GM18511 (cell line): ENCODE measurements at regions not wholly inside any gene's neighbourhood (a gene's known extent, or its start where the extent isn't known, plus 50 kb on each side); places are given as distances from the start of the nearest gene placed in this dataset.
"Not testable (repeated sequence)": the region's sequence is repeated elsewhere in the genome, so short reads cannot be mapped to it uniquely, and the experiment has no call there.

ENCODE experiments used
- ATAC-seq: cut with Tn5 transposase; IDR thresholded peaks from one replicate; pipeline ENCODE4 v1.9.1; 2021; ENCODE audit warnings: mild to moderate bottlenecking, moderate library complexity; ENCODE audit not compliant: unreplicated experiment

GRCh38 chr12:131586761-131587160, 124.1 kb upstream of the SFSWAP start:
- no peak for ATAC-seq

- no peak for ATAC-seq
Observed at GRCh38 chr12:131587565-131587964, 123.3 kb upstream of the SFSWAP start.

DNA sequence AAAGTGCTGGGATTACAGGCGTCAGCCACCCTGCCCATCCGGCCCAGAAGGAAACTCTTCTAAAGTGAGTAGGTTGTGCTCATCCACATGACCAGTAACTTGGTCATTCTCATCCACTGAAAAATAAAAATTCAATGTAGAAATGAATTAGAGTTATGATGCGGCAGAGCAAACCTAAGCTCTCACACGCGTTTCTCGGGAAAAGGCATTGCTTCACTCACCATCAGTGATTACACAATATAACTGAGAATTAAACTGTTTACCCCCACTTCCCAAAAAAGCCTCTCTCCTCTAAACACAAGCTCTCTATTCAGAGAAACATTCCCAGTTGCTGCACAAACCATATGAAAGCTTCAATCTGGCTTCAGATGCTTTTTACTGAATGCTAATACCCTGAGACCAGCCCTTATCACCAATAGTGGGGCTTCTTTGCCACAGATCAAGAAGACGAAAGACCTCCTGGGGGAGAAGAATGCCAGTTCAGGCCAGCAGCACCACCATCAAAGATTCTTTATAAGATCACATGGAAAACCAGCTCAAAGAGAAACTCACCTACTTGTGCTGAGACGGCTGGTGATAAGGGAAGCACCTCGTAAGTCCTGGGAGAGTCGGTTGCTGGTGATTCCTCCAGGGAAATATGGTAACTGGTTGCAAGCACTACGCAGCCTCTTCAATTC, 121.5 kb upstream of the SFSWAP start:
- no peak for ATAC-seq

- ATAC-seq: no peak
Observed at GRCh38 chr12:131589966-131590365, 120.9 kb upstream of the SFSWAP start.

DNA sequence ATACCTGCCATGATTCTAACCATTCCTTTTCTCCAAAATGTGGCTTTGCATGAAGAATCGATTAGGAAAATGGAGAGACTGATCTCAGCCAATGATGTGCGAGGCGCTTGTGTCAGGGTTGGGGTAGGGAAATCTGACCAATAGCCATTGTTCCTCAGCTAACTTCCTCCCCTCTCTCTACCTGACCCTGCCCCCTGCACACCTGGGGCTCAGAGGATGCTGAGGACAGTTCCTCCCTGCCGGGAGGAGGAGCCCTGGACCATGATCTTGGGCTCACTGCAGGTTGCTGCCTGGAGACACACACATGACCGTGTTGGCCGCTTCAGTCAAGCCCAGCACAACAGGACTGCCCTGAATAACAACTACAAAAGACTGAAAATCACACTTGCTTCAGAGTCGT, 119.8 kb upstream of the SFSWAP start:
- no peak for ATAC-seq

- ATAC-seq: no peak
Observed at GRCh38 chr12:131591714-131592709, 118.9 kb upstream of the SFSWAP start.

DNA sequence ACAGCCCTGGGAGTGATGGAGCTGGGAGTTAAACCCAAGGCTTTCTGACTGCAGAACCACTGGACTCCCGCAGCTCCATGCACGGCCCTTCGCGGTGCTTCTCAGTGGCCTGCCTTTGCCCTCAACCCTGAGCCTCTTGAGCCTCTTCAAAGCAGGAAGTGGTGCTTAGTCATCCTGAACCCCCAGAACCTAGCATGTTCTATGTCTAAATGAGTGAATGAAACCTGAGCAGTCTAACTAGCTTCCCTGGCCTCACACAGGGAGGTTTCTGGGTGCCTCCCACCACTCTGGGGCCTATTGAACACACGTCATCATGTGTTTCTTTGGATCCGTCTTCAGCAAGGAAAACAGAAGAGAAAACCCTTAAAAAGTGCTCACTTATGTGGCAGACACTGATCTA, 117.9 kb upstream of the SFSWAP start:
- peak; percentile 99 for ATAC-seq

DNA sequence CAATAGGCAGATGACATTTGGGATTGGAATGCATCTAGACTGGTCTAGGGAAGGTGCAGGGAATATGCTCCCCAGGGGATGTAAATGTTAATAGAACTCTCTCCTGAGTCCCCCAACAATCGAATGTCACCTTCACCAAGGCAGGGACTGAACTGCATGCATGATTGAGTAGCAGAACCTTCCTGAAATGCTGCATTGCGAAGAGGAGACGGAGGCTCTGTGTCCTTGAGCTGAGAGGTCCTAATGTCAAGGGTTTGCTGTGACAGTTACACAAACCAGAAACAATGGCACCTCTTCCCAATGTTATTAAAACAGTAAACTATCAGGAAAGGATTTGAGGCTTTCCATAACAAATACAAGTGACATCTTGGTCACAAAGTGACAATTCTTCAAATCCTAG, 117.5 kb upstream of the SFSWAP start:
- no peak for ATAC-seq

DNA sequence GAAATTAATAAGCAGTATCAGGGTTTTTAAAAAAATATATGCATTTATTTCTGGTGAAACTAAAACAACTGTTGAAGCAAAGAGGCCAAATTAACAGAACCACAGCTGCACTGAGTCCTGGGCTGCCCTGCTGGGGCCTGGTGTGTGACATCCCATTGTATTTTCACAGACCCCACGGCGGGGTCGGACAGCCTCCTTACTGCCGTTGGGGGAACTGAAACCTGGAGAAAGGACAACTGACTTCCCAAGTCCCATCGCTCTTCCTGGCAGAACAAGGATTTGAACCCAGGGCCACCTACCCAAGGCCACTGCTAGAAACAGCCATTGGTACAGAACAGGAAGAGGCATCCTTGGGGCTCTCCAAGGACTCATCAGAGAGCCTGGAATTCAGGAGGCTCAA, 114.8 kb upstream of the SFSWAP start:
- no peak for ATAC-seq

DNA sequence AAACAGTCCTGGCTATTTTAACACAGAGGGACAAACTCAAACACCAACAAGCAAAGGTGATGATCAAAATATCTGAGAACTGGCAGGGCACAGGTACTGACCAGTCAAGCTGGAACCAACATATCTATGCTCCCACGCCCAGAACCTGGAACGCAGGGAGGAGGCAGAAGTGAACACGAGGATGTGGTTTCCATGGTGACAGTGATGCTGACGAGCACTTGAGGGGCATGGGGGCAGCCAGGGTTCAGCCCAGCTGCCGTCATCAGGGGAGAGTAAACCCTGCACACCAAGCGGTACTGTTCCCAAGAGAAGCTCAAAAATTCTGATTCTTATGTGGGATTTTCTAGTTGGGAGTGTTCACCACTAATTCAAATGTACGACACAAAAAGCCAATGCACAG, 113.6 kb upstream of the SFSWAP start:
- no peak for ATAC-seq

DNA sequence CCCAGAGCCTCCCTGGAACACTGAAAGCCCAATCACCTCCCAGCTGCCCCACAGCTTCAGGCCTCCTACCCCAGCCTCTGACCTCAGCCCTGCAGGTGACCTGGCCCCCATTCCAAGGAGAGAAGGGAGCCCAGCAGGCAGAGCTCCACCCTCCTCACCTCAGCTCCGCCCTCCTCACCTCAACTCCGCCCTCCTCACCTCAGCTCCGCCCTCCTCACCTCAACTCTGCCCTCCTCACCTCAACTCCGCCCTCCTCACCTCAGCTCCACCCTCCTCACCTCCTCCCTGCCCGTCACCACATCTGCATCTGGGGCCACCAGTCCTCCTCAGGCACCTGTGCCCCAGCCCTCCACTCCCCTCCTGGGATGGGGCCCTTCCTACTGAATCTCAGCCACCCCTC, 112.2 kb upstream of the SFSWAP start:
- no peak for ATAC-seq

- ATAC-seq: no peak
Observed at GRCh38 chr12:131599190-131600159, 111.4 kb upstream of the SFSWAP start.

- ATAC-seq: no peak
Observed at GRCh38 chr12:131600160-131600532, 110.7 kb upstream of the SFSWAP start.

DNA sequence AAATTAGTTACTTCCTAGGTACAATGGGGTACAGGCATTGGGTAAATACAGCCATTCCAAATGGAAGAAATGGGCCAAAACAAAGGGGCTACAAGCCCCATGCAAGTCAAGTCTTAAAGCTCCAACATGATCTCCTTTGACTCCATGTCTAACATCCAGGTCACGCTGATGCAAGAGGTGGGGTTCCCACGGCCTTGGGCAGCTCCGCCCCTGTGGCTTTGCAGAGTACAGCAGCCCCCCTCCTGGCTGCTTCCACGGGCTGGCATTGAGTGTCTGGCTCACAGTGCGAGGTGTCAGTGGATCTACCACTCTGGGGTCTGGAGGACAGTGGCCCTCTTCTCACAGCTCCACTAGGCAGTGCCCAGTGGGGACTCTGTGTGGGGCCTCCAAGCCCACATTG, 109.4 kb upstream of the SFSWAP start:
- not testable (repeated sequence) for ATAC-seq

DNA sequence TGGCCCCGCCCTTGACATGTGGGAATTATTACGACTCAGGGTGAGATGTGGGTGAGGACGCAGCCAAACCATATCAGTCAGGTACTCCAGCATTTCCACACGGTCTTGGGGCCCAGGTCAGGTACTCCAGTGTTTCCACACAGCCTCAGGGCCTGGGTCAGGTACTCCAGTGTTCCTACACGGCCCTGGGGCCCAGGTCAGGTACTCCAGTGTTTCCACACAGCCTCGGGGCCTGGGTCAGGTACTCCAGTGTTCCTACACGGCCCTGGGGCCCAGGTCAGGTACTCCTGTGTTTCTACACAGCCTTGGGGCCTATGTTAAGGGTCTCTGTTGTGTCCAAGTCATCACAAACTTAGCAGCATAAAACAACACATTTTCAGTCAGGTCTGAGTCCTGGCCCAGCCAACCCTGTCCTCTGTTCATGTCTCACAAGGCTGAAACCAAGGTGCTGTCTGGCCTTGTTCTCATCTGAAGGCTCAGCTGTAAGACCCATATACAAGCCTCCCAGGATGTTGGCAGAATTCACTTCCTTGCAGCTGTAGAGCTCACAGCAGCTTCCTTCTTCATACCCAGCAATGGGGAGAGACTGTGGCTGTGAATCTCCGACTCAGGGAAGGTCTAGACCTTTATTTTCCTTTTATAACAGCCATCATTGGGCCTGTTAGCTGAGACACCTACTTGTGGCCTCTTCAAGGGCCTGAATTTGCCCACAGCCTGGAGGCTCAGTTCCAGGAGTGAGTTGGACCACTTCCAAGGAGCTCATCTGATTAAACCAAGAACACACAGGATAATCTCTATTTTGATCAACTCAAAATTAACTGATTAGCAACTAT, 107.6 kb upstream of the SFSWAP start:
- no peak for ATAC-seq

- peak; percentile 40 for ATAC-seq
Observed at GRCh38 chr12:131603939-131604795, 106.7 kb upstream of the SFSWAP start.

GRCh38 chr12:131604859-131605258, 106.0 kb upstream of the SFSWAP start:
- ATAC-seq: no peak

GRCh38 chr12:131605304-131605829, 105.5 kb upstream of the SFSWAP start:
- ATAC-seq: no peak
